Keratinocyte (primary cell): ENCODE measurements at regions not wholly inside any gene's neighbourhood (a gene's known extent, or its start where the extent isn't known, plus 50 kb on each side); places are given as distances from the start of the nearest gene placed in this dataset.

Experiments
- DNase-seq: peaks from one replicate; pipeline ENCODE4 v3.0.0-alpha.2; 2011; ENCODE audit warnings: low read depth, missing footprints, low spot score
- FAIRE-seq: peaks from 2 replicates; lab custom pipeline; 2011; peaks lifted over from hg19 to GRCh38; lab: Jason Lieb, UNC
- H2AFZ ChIP-seq: 2 replicates; pipeline ENCODE4 v1.6.0; 2012; ENCODE audit warnings: low read length, control low read depth, inconsistent platforms; ENCODE audit not compliant: control insufficient read depth
- H3K27ac ChIP-seq: 2 replicates; pipeline ENCODE4 v1.5.1; 2011; ENCODE audit warnings: low read length; ENCODE audit not compliant: control insufficient read depth, insufficient read depth
- H3K27me3 ChIP-seq: 3 replicates; pipeline ENCODE4 v1.6.0; 2011; ENCODE audit warnings: low read length; ENCODE audit not compliant: control insufficient read depth, insufficient read depth; ENCODE audit errors: extremely low read depth
- H3K36me3 ChIP-seq, 2 experiments: 2 replicates in 1 of 2; 3 replicates in 1 of 2; pipeline ENCODE4 v1.5.1; 2011; ENCODE audit warnings: low read length in 2 of 2, mild to moderate bottlenecking in 1 of 2; ENCODE audit not compliant: control insufficient read depth in 2 of 2, insufficient read depth in 2 of 2; ENCODE audit errors: extremely low read depth in 1 of 2
- H3K4me1 ChIP-seq: 3 replicates; pipeline ENCODE4 v1.5.1; 2011; ENCODE audit warnings: low read length; ENCODE audit not compliant: control insufficient read depth, insufficient read depth; ENCODE audit errors: extremely low read depth
- H3K4me2 ChIP-seq: 3 replicates; pipeline ENCODE4 v1.6.0; 2011; ENCODE audit warnings: low read depth, low read length; ENCODE audit not compliant: control insufficient read depth, insufficient read depth; ENCODE audit errors: extremely low read depth
- H3K4me3 ChIP-seq, 3 experiments: fragments of 200-600 bp in 1 of 3; sonication (generic) in 1 of 3; 2 replicates in 2 of 3; 3 replicates in 1 of 3; pipeline ENCODE4 v1.5.1; 2011 to 2016; ENCODE audit warnings: low read length in 3 of 3, mild to moderate bottlenecking in 3 of 3, control low read depth in 2 of 3, inconsistent platforms in 1 of 3, low read depth in 1 of 3, mixed read lengths in 1 of 3, mixed run types in 1 of 3, moderate library complexity in 1 of 3; ENCODE audit not compliant: control insufficient read depth in 2 of 3, insufficient read depth in 2 of 3; ENCODE audit errors: extremely low read depth in 1 of 3
- H3K79me2 ChIP-seq: 2 replicates; pipeline ENCODE4 v1.6.0; 2012; ENCODE audit warnings: low read length; ENCODE audit not compliant: control insufficient read depth, insufficient read depth
- H3K9ac ChIP-seq: 3 replicates; pipeline ENCODE4 v1.6.0; 2011; ENCODE audit warnings: low read length; ENCODE audit not compliant: control insufficient read depth, insufficient read depth; ENCODE audit errors: extremely low read depth
- H3K9me1 ChIP-seq: 3 replicates; pipeline ENCODE4 v1.6.0; 2011; ENCODE audit warnings: low read length; ENCODE audit not compliant: control insufficient read depth, insufficient read depth; ENCODE audit errors: extremely low read depth
- H3K9me3 ChIP-seq: 2 replicates; pipeline ENCODE4 v1.5.1; 2012; ENCODE audit warnings: low read depth, low read length; ENCODE audit not compliant: control insufficient read depth
- H4K20me1 ChIP-seq: 3 replicates; pipeline ENCODE4 v1.6.0; 2011; ENCODE audit warnings: low read length; ENCODE audit not compliant: control insufficient read depth, insufficient read depth; ENCODE audit errors: extremely low read depth
- EZH2 ChIP-seq: IDR thresholded peaks from one replicate; pipeline ENCODE4 v1.6.1; 2012; ENCODE audit warnings: inconsistent platforms, mild to moderate bottlenecking, low read length, moderate library complexity
- dilution Hi-C: fragments of 300-500 bp; cut with MboI; formaldehyde crosslinking; loops from one replicate; pipeline ENCODE4 v1.7.0; 2020; ENCODE audit warnings: low sequenced_read_pairs; ENCODE audit not compliant: extremely low pct_ligation_motif_present
- TF ChIP-seq, protein P1 (sequence below), 3 experiments: IDR thresholded peaks in 1 of 3; conservative IDR thresholded peaks in 1 of 3; optimal IDR thresholded peaks in 1 of 3; 2 replicates in 2 of 3; 3 replicates in 1 of 3; pipeline versions ENCODE3 to v1.5.1; 2011; ENCODE audit warnings: low read length in 3 of 3, mild to moderate bottlenecking in 3 of 3, moderate library complexity in 2 of 3, control low read depth in 1 of 3, inconsistent platforms in 1 of 3; ENCODE audit not compliant: insufficient read depth in 2 of 3; ENCODE audit errors: extremely low read depth in 1 of 3

- DNase-seq (no peak), FAIRE-seq (no peak)
- dilution Hi-C loops: no loop called here
- Histone ChIP-seq H3K9me3 (no peaks in the 10 kb centered on the region), H3K79me2 (no peaks in the 10 kb centered on the region), H4K20me1 (no peaks in the 10 kb centered on the region), H3K9me1 (no peaks in the 10 kb centered on the region), H3K4me2 (no peak overlapping the region), H3K27ac (no peak overlapping the region), H3K4me3 (no peak overlapping the region), H3K9ac (no peak overlapping the region), H2AFZ (no peak overlapping the region), H3K27me3 (no peaks in the 10 kb centered on the region), H3K4me1 (no peaks in the 10 kb centered on the region), H3K36me3 (no peaks in the 10 kb centered on the region)
- no peak for TF ChIP-seq EZH2
- TF ChIP-seq, protein P1, sequence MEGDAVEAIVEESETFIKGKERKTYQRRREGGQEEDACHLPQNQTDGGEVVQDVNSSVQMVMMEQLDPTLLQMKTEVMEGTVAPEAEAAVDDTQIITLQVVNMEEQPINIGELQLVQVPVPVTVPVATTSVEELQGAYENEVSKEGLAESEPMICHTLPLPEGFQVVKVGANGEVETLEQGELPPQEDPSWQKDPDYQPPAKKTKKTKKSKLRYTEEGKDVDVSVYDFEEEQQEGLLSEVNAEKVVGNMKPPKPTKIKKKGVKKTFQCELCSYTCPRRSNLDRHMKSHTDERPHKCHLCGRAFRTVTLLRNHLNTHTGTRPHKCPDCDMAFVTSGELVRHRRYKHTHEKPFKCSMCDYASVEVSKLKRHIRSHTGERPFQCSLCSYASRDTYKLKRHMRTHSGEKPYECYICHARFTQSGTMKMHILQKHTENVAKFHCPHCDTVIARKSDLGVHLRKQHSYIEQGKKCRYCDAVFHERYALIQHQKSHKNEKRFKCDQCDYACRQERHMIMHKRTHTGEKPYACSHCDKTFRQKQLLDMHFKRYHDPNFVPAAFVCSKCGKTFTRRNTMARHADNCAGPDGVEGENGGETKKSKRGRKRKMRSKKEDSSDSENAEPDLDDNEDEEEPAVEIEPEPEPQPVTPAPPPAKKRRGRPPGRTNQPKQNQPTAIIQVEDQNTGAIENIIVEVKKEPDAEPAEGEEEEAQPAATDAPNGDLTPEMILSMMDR (optimal IDR thresholded peaks at IDR 0.05 in 1 of 3, IDR thresholded peaks at IDR 0.05 in 1 of 3, conservative IDR thresholded peaks at IDR 0.05 in 1 of 3; ENCODE audit: extremely low read depth in 1 of 3, insufficient read depth in 2 of 3, low read length in 3 of 3): no peak
Measured at GRCh38 chr2:104233591-104233990, 620.3 kb upstream of the POU3F3 start.

- H3K27me3 ChIP-seq: no peaks in the 10 kb centered on the region
- no peaks in the 10 kb centered on the region for H4K20me1 ChIP-seq
- H3K4me1 ChIP-seq: no peaks in the 10 kb centered on the region
- H3K9me1 ChIP-seq: no peaks in the 10 kb centered on the region
- TF ChIP-seq, protein P1 (optimal IDR thresholded peaks at IDR 0.05 in 1 of 3, IDR thresholded peaks at IDR 0.05 in 1 of 3, conservative IDR thresholded peaks at IDR 0.05 in 1 of 3; ENCODE audit: extremely low read depth in 1 of 3, insufficient read depth in 2 of 3, low read length in 3 of 3): no peak
- no peak for TF ChIP-seq EZH2
- no peak overlapping the region for H2AFZ ChIP-seq
- dilution Hi-C loops: no loop called here
- no peak overlapping the region for H3K9ac ChIP-seq
- no peak overlapping the region for H3K27ac ChIP-seq
- H3K4me3 ChIP-seq: no peak overlapping the region
- no peaks in the 10 kb centered on the region for H3K79me2 ChIP-seq
- FAIRE-seq: no peak
- H3K36me3 ChIP-seq: no peaks in the 10 kb centered on the region
- no peaks in the 10 kb centered on the region for H3K9me3 ChIP-seq
- DNase-seq: no peak
- no peak overlapping the region for H3K4me2 ChIP-seq
Measured at GRCh38 chr2:104236491-104236890, 617.4 kb upstream of the POU3F3 start.
